NCI-H2107 (cell line): ENCODE measurements at regions not wholly inside any gene's neighbourhood (a gene's known extent, or its start where the extent isn't known, plus 50 kb on each side); places are given as distances from the start of the nearest gene placed in this dataset.

ENCODE experiments used
- DNase-seq: peaks from one replicate; lab custom pipeline; 2025; lab: John Stamatoyannopoulos, UW

DNA sequence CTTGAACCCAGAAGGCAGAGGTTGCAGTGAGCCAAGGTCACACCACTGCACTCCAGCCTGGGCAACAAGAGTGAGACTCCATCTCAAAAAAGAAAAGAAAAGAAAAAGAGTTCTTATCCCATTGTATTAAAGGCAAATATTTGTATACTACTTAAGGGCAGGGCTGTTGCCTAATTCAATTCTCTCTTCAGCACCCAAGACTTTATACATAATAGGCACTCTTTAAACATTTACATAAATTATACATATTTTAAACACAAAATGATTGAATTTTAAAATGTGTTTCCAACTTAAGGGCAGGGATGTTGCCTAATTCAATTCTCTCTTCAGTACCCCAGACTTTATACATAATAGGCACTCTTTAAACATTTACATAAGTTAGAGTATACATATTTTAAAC lies 424.3 kb upstream of the ARID1B start:
- DNase-seq = no peak

DNA sequence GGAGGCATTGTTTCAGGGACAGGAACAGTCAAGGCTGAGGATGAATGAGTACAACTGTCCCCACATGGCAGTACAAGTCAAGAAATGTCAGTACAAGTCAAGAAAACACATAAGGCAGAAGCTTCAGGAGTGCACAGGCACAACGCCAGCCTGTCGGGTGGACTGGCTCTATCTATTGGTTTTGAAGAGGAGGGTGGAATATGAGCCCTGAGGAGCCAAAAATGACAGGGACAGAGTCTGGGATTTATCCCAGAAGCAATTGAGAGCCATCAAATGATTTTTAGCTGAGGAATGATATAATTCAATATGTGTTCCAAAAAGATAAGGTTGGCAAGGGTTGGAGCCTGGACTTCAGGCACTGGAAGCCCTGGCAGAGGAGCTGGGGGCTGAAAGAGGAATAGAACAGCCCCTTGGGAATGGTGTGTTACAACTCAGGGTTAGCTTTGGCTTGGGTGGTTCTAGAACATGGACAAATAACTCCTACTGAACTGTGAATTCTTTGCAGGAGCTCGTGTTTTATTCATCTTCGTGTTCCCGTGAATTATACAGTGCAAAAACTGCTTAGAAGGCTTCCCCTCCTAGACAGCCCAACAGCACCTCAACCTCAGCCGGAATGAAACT lies 425.7 kb upstream of the ARID1B start:
- DNase-seq = no peak

DNA sequence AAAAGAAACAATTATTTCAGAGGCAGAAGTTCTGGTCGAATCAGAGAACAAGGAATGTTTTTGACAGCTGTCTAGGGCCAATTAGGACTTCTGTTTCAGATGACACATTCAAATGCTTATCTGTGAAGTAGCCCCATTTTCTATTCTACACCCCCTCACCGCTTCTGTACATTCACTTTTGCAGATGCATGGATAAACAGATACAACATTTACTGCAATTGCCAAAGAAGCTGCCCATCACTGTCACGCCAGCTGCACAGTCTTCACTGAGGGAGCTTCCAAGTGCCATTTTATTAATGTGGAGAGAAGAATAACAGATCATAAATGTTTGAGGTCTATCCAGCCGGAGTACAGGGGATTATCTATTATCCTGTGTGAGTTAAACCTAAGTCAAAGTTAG lies 426.8 kb upstream of the ARID1B start:
- DNase-seq = no peak

DNA sequence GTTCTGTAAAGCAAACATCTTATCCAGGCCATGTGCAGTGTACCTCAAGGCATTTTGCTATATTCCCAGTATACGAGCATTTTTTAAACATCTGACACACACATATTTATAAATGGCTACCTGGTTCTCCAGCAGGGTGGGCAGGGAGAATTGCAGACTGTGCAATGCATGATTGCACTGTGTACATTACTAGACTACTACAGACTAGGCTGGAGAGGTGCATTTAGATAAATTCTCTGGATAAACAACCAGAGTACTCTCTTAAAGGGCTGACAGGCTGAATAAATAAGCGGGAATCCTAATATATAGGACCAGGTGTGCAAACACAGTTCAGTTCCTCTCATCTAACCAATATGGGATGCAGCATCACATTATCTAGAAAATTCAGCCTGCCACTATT lies 428.3 kb upstream of the ARID1B start:
- DNase-seq = peak; percentile 8

DNA sequence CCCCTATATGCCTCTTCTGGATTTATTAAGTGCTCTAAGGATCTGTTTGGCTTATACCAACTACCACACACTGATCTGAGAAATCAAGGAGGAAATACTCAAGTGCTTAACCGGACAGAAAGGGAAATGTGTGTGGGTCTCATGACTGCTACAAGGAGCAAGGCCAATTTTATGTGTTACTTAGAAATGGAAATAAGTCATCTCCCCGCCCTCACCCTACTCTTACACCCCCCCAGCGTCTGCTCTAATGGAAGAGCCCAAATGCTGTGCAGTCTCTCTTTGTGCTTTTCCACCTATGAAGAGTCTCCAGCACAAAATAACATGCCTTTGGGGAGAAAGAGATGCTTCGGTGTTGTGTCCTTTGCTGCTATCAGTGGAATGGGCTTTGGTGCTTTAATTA lies 428.8 kb upstream of the ARID1B start:
- DNase-seq = no peak

DNA sequence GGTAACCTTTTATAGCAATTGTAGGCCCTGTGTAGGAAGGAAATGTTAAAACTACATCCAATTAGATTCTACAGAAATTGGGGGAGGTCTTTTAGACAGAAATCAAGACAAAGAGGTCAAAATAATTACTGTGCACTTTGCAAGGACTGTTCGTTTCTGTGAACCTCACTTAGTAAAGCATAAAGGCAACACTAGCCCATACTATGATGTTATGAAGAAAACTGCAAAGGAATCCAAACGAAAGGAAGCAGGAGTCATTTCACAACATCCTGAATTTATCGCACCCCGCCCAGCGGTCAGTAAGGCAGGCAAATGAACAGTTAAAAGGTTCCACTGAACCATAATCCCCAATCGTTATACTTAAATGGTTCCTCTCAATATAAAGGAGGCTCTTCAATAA lies 429.5 kb upstream of the ARID1B start:
- no peak for DNase-seq

DNA sequence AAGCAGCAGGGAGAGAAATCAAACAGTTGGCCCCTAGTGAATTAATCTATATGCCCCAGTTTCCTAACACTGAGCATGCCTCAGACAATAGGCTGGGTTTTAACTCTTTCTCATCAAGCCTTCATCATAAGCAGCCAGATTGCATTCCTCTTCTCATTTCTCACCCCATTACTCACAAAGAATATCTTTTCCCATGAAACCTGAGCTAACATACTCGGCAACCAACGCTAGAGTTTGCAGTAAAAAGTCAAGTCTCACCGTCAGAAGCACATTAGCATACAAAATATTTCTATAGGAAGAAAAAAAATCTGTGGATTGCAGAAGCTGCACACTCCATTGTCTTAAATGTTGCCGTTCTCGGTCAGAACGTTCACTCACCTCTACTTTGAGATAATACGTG lies 429.9 kb upstream of the ARID1B start:
- no peak for DNase-seq

DNA sequence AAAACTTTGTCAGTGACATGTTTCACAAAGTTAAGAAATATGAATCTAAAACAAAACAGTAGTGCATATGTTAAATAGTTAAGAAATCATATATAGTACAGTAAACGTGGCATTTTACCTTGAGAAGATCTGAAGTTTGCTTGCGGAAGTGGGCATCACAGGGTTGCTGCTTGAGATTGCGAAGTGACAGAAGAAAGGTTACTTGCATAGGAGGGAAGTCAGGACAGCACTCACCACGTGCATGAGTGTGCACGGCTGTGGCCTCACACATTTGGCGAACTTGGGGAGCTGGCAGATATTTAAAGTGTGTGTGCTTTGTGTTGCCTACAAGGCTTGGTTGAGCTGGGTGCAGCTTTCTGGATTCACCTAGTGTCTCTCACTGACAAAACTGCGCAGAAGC lies 431.5 kb upstream of the ARID1B start:
- no peak for DNase-seq

DNA sequence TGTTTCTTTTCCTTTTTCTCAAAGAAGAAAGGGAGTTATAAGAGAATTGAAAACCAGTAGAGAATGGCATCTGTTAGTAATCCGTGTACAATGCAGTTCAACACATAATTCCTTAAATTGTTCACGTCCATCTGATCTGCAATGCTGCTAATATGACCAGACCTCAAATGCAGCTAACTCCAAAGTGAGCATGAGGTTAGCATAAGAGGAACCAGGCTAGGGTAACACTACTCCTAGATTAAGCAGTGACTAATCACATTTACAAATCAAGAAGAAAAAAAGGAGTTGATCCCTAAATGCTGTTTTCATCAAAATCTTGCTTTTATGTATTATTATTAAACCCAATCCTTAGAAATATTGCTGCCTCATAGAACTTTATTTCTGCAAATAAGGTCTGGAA lies 432.7 kb upstream of the ARID1B start:
- DNase-seq = no peak

DNA sequence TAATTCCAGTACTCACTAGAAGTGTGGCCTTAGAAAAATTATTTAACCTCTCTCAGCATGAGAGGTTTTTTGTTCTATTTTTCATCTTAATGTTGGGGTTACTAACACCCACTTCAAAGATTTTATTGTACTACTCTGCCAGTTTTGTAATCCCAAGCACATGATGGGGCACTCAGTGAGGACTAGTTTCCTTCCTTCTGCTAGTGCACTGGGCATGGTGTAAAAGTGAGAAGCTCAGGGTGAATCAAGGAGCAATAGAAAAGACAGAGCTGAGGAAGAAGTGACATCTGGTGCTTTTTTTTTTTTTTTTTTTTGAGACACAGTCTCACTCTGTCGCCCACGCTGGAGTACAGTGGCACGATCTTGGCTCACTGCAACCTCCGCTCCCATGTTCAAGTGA lies 439.4 kb upstream of the ARID1B start:
- DNase-seq = no peak

DNA sequence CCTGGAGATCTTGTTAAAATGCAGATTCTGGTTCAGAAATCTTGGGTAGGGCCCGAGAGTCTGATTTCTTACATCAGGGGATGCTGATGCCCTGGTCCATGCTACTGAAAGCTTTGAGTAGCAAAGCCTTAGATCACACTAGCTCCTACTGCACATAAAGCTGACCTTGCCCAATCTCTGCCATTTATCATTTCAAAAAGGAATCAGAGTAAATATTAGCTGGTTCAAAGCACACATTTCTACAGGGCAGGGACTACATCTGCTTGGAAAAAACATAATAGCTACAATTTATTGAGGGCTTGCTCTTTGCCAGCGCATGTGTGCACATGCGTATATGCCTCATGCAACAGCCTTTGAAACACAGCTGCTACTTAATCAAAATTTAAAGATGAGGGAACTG lies 440.4 kb upstream of the ARID1B start:
- DNase-seq = no peak

DNA sequence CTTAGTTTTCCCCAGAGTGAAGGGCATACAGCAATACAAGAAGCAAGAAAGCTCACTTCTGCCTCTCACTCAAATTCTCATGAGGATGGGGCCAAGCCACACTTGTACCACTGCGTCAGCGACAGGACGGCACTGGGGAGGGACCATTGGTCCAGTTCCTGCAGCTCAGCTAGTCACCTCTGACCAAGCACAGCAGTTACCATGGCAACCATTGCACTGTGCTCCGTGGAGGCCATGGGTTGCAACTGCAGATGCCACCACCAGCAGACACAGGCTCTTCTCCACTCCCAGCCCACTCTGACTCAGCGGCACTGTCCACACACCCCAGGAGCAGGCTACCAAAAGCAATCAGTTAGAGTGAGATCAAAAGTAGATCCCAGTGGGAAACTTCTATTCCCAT lies 441.1 kb upstream of the ARID1B start:
- DNase-seq = no peak

DNA sequence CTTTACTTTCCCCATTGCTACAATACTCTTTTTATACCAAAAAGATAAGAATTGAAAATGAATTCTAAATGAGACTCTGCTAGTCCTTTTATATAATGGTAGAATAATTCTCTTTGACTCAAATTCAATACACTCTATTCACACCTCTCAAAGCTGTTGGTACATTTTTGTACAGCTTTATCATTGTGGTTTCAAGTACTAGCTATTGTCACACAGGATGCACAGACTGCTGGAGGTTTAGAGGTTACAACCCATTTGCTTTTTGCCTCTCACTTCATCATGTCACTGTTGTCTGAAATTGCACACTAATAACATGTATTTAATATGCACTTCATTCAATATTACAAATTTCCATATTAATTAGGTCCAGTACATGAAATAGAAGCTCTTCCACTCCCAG lies 442.2 kb upstream of the ARID1B start:
- DNase-seq = no peak

DNA sequence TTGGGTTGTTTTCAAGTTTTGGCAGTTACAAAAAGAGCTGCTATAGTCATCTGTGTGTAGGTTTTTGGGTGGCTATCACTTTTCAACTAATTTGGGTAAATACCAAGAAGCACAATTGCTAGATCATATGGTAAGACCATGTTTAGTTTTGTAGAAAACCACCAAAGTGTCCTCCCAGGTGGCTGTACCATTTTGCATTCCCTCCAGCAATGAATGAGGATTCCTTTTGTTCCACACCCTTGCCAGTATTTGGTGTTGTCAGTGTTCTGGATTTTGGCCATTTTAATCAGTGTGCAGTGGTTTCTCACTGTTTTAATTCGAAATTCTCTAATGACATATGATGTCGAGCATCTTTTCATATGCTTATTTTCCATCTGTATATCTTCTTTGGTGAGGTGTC lies 457.5 kb upstream of the ARID1B start:
- DNase-seq = no peak

DNA sequence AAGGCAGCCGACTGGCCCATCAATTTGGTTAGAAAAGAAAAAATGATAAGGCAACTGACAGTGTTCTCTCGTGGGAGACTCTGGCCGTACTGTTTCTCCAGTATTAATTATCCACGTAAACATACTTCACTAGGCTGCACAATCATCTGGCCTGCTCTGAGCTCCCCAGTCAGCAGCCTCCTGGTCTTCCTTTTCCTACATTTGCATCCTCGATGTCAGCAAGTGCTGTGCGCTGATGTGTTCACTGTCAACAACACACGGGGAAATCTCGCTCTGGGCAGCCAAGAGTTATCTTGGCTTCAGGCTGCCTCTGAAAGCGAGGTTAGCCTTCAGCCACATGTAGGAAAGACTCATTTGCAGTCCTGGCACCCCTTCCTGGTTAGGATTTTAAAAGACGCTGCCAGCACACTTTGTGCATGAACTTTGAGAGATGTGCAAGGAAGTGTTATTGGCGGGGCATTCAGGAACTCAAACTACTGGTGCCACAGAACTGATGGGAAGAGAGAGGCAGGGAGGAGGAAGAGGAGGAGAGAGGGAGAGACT lies 460.5 kb upstream of the ARID1B start:
- DNase-seq = no peak

DNA sequence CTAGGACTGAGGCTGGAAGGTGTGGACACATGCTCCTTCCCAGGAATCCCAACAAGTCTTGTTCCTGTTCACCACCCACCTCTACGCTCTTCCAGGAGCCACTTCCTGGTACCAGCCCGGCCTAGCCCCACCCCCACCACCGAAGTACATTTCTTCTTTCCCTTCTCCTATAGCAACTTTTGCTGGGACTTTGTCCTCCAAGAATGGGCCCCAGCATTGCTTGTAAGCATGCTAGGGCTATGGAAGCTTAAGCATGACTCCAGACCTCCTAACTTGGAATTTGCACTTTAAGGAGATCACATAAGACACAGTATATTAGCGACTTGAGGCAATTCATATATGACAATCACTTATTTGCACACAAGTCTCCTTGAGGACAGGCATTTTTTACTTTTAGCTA lies 462.0 kb upstream of the ARID1B start:
- DNase-seq = no peak

DNA sequence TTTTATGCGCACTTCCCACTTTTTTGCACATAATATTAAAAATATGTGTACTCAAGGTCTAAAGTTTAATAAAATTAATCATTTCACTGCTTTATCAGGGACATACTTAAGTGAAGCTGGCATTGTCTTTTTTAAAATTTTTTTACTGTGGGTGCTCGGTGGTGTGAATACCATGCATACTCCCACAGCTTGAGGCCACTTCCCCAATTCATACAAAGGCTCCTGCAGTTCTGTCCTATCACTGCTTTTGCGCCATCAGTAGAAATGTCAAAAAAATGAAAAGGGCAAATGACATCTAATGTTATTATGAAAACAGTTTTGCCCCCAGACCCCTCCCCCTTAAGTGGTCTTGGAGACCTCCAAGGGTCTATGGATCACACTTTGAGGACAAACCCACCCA lies 464.1 kb upstream of the ARID1B start:
- no peak for DNase-seq

DNA sequence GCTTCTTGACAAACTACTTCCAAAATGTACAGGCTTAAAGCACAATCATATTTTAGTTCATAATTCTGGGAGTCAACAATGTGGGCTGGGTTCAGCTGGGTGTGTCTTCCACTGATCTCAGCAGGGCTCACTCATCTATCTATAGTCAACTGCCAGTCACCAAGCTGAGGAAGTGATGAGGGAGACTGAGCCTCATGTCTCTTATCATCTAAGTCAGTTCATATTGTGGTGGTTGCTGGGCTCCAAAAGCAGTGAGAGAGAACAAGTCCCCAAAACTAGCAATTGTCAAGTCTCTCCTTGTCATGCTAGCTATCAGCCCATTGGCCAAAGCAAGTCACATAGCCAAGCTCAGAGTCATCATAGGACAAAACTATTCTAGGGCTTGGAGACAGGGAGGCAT lies 465.9 kb upstream of the ARID1B start:
- no peak for DNase-seq

DNA sequence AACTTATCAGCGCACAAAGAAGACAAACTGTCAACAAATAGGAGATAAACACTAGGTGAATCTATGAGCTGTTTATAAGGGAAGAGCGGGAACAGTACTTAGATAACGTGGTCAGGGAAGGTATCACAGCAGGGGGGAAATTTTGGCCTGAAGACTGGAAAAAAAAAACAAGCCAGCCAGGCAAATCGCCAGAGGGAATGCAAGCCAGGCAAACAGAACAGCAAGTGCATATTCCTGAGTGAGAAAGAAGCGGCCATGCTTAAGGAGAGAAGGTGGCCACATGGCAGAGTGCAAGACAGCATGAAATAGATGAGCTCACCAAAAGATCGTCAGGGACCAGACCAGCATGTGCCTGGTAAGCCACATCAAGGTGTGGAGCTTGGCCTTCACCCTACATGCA lies 466.5 kb upstream of the ARID1B start:
- no peak for DNase-seq

DNA sequence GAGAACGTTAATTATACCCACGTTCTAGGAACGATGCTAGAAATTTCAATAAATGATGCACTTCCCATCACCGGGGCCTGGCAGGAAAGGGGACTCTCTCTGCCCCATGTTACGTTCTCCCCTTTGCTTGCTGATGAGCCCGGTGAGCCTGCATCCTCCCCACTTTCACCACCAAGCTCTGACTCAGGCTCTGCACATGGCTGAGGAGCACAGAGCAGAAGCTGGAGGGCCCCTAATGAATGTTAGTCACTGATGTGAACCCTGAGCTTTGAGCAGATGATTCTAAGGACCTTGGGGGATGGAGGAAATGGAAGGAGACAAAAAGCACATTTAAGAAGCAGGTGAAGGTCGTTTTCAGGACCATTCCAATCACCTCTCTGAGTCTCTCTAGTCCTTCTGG lies 468.2 kb upstream of the ARID1B start:
- DNase-seq = no peak

DNA sequence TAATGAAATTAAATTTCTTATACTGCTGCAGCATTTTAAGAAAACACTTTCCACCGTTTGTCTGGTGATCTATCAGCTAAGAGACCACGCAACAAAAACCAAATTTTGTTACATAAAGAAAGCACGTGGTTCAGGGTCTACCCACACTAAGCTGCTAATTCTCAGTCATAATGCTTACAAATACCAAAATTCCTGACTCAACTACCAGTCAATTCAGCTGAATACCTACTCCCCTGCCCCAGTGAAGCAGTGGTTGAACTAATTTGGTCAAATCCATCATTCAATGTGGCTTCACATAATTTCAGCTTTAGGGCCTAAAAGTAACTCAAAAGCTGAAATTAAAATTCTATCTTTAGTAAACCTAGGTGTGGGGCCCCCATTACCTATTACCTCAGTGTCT lies 468.6 kb upstream of the ARID1B start:
- no peak for DNase-seq

DNA sequence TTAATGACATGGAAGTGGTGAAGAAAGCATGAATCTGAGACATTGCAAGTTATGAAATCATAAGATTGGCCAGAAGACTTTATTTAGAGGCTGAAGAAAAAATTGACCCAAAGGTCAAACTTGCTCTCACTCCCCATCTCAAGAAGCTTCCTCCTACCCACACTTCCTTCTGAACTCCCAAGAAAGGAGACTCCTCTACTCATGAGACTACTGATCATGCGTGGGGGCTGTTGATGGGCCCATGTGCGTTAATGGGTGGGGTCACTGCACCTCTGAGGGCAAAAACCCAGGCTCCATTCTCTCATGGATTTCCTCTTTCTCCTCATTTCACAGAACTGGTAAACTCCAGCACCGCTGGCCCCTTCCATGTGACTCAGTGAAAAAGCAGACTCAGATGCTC lies 470.6 kb upstream of the ARID1B start:
- no peak for DNase-seq

DNA sequence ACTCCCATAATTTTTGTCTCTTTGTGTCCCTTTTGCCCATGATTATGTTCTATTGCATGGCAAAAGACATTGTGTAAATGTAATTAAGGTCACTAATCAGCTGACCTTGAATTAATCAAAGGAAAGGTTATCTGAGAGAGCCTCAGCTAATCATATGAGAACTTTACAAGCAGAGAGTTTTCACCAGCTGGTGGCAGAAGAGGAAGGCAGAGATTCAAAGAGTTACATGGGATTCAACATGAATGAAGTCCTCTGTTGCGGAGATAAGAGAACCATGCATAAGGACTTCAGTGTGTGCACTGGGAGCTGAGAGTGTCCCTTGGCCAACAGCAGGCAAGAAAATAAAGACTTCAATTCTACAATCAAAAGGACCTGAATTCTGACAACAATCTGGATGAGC lies 494.1 kb upstream of the ARID1B start:
- DNase-seq = no peak

DNA sequence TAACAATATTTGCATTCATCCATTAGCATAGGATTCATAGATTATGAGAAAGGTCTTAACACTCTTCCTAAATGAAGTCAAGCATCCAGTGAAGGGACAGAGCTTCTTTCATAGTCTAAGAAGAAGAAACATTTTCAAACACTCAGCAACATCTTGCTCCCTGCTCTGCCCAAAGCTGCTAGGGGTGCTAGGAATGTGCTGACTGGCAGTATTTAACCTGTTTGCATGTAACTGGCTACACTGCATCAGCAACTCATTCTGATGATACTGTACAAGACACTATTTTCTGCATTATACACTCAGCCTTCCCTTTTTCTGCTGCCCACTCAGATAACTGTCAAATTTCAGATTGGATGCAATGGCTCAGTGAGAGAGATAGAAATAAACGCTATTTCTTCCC lies 495.1 kb upstream of the ARID1B start:
- no peak for DNase-seq

DNA sequence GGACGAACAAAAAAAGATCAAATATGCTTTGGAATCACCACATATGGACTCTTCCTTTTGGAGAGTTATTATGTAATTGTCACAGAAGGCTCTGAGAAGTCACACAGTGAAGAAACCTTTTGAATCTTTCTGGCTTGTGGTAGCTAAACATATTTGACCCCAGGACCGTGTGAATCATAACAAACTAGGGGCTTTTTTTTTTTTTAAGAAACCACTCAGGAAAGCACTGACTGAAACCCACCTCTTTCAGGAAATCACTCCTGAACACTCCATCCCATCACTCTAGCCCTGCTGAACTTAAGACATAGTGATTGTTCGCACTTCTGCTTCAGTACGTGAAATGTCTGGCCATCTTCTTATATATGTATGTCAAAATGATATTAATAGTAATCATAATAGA lies 495.9 kb upstream of the ARID1B start:
- no peak for DNase-seq
